PC-9 (cell line): ENCODE measurements at regions not wholly inside any gene's neighbourhood (a gene's known extent, or its start where the extent isn't known, plus 50 kb on each side); places are given as distances from the start of the nearest gene placed in this dataset.

ENCODE experiments used
- BruUV-seq: library from RNA; stranded (reverse); fragments of 400-500 nt; replicated peaks from 2 replicates; lab custom pipeline; 2021; lab: Mats Ljungman, UMichigan
- CTCF ChIA-PET: fragments of 300-600 bp; sonication (Branson Sonifier 250); formaldehyde crosslinking; loops from one replicate; lab custom pipeline; 2022; ENCODE audit warnings: antibody characterized with exemption; lab: Charles Lee
- POLR2A ChIA-PET: fragments of 300-600 bp; sonication (Branson Sonifier 250); formaldehyde crosslinking; loops from one replicate; lab custom pipeline; 2022; ENCODE audit warnings: antibody characterized with exemption; ENCODE audit not compliant: unreplicated experiment; lab: Charles Lee
- DNase-seq, 2 experiments: peaks; one replicate each; pipeline versions ENCODE4 v3.0.0 to v3.0.0-alpha.2; 2015 to 2022; ENCODE audit warnings: mixed read lengths in 1 of 2
- H2AFZ ChIP-seq: fragments of 200-600 bp; sonication (generic); 2 replicates; pipeline ENCODE4 v1.8.1; 2017; ENCODE audit warnings: antibody characterized with exemption
- H3F3A ChIP-seq: fragments of 200-600 bp; sonication (generic); 2 replicates; pipeline ENCODE4 v1.8.1; 2017; ENCODE audit warnings: antibody characterized with exemption, mild to moderate bottlenecking, low read depth; ENCODE audit not compliant: insufficient read depth
- H3K27ac ChIP-seq: fragments of 200-600 bp; sonication (generic); 2 replicates; pipeline ENCODE4 v1.6.1; 2016; ENCODE audit warnings: mixed run types
- H3K27me3 ChIP-seq: fragments of 200-600 bp; sonication (generic); 2 replicates; pipeline ENCODE4 v1.6.1; 2016; ENCODE audit warnings: low read depth, mixed run types; ENCODE audit not compliant: insufficient read depth
- H3K36me3 ChIP-seq: fragments of 200-600 bp; sonication (generic); 2 replicates; pipeline ENCODE4 v1.6.1; 2016; ENCODE audit warnings: low read depth, mixed run types
- H3K4me1 ChIP-seq: fragments of 200-600 bp; sonication (generic); replicated peaks from 2 replicates; pipeline ENCODE4 v1.6.1; 2016; ENCODE audit warnings: mixed run types; ENCODE audit not compliant: insufficient read depth
- H3K4me2 ChIP-seq: fragments of 200-600 bp; sonication (generic); 2 replicates; pipeline ENCODE4 v1.6.1; 2017; ENCODE audit warnings: mixed run types
- H3K4me3 ChIP-seq: fragments of 200-600 bp; sonication (generic); 2 replicates; pipeline ENCODE4 v1.6.1; 2016; ENCODE audit warnings: mixed run types
- H3K79me2 ChIP-seq: fragments of 200-600 bp; sonication (generic); 2 replicates; pipeline ENCODE4 v1.6.1; 2017; ENCODE audit warnings: low read depth, mixed run types
- H3K9me2 ChIP-seq: fragments of 200-600 bp; sonication (generic); 2 replicates; pipeline ENCODE4 v1.8.1; 2017; ENCODE audit warnings: mild to moderate bottlenecking; ENCODE audit not compliant: insufficient read depth
- H3K9me3 ChIP-seq: fragments of 200-600 bp; sonication (generic); 2 replicates; pipeline ENCODE4 v1.8.1; 2016; ENCODE audit warnings: low read depth; ENCODE audit not compliant: insufficient read depth
- H4K20me1 ChIP-seq: fragments of 200-600 bp; sonication (generic); 2 replicates; pipeline ENCODE4 v1.8.1; 2017; ENCODE audit not compliant: insufficient read depth
- EZH2 ChIP-seq: fragments of 200-600 bp; sonication (generic); IDR thresholded peaks from 2 replicates; pipeline ENCODE4 v1.8.0; 2017; ENCODE audit warnings: antibody characterized with exemption, low read depth
- intact Hi-C: fragments of 100-400 bp; cut with micrococcal nuclease; formaldehyde crosslinking; loops from one replicate; pipeline ENCODE4 v1.10.0; 2022; ENCODE audit not compliant: unreplicated experiment
- TF ChIP-seq, protein P1 (sequence below): fragments of 200-600 bp; sonication (generic); conservative IDR thresholded peaks from 2 replicates; pipeline ENCODE4 v1.6.1; 2017; ENCODE audit warnings: mixed run types, antibody characterized with exemption, mild to moderate bottlenecking, moderate library complexity

- no peak overlapping the region for H3K4me3 ChIP-seq
- no peaks in the 10 kb centered on the region for H3K36me3 ChIP-seq
- H2AFZ ChIP-seq: no peak overlapping the region
- H3K27me3 ChIP-seq: no peaks in the 10 kb centered on the region
- no peak for TF ChIP-seq EZH2
- TF ChIP-seq, protein P1, sequence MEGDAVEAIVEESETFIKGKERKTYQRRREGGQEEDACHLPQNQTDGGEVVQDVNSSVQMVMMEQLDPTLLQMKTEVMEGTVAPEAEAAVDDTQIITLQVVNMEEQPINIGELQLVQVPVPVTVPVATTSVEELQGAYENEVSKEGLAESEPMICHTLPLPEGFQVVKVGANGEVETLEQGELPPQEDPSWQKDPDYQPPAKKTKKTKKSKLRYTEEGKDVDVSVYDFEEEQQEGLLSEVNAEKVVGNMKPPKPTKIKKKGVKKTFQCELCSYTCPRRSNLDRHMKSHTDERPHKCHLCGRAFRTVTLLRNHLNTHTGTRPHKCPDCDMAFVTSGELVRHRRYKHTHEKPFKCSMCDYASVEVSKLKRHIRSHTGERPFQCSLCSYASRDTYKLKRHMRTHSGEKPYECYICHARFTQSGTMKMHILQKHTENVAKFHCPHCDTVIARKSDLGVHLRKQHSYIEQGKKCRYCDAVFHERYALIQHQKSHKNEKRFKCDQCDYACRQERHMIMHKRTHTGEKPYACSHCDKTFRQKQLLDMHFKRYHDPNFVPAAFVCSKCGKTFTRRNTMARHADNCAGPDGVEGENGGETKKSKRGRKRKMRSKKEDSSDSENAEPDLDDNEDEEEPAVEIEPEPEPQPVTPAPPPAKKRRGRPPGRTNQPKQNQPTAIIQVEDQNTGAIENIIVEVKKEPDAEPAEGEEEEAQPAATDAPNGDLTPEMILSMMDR: no peak
- CTCF ChIA-PET: no interaction called here
- no peak overlapping the region for H3K27ac ChIP-seq
- H3K4me2 ChIP-seq: no peak overlapping the region
- POLR2A ChIA-PET: no interaction called here
- no peaks in the 10 kb centered on the region for H3K79me2 ChIP-seq
- H3K9me2 ChIP-seq: peaks cover 3% of the 10 kb centered on the region; the same call in 1 of the 2 replicates
- no peaks in the 10 kb centered on the region for H3K4me1 ChIP-seq
- no TSS peak for BruUV-seq
- H4K20me1 ChIP-seq: no peaks in the 10 kb centered on the region
- no peak for DNase-seq
- intact Hi-C loops: no loop called here
- no peaks in the 10 kb centered on the region for H3F3A ChIP-seq
- H3K9me3 ChIP-seq: no peaks in the 10 kb centered on the region
These were observed 494.2 kb downstream of the SOX5 start for GRCh38 chr12:23455283-23455682.

DNA sequence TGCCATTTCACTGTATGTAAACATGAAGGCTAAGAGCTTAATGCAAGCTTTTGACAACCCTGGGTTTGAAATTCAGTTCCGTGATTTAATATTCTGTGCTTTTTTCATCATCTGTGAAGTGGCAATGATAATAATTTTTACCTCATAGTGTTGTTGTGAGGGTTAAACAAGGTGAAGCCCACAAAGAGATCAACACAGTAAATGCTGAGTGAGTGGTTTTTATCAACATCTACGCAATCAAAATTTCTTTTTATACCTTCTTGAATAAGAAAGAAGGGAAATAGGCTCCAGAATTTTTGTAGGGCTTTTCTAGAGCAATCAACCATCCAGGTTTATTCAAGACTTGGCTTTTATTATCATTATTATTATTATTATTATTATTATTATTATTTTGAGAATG, 490.8 kb downstream of the SOX5 start:
- intact Hi-C loops: no loop called here

DNA sequence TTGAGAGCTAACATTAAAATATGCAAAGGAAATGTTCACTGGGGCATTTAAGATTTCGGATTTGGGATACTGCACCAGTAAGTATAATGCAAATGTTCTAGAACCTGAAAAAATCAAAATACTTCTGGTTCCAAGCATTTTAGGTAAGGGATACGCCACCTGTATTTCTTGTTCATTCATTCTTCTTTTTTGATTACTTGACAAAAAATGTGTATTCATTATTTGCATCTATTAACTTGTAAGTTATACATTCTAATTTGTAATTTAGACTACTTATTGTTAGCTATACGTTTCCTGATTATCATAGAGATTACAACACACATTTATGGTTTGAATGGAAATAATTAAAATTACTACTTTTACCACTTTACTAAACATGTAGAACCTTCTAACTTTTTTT, 486.9 kb downstream of the SOX5 start:
- H3K4me1 ChIP-seq: no peaks in the 10 kb centered on the region
- no peaks in the 10 kb centered on the region for H3K27me3 ChIP-seq
- TF ChIP-seq, protein P1: no peak
- TF ChIP-seq EZH2: no peak
- H3K9me2 ChIP-seq: no peaks in the 10 kb centered on the region
- H3F3A ChIP-seq: no peaks in the 10 kb centered on the region
- POLR2A ChIA-PET: no interaction called here
- CTCF ChIA-PET: no interaction called here
- BruUV-seq: no TSS peak
- intact Hi-C loops: no loop called here
- no peak overlapping the region for H3K4me3 ChIP-seq
- H3K27ac ChIP-seq: no peak overlapping the region
- H2AFZ ChIP-seq: no peak overlapping the region
- no peaks in the 10 kb centered on the region for H3K36me3 ChIP-seq
- H3K79me2 ChIP-seq: no peaks in the 10 kb centered on the region
- H3K4me2 ChIP-seq: no peak overlapping the region
- H3K9me3 ChIP-seq: no peaks in the 10 kb centered on the region; the same call in 1 of the 2 replicates
- H4K20me1 ChIP-seq: no peaks in the 10 kb centered on the region
- DNase-seq: no peak

More for the DNA sequence above, 490.8 kb downstream of the SOX5 start:
- no peak for DNase-seq
- no TSS peak for BruUV-seq
- Histone ChIP-seq H3K9me3 (no peaks in the 10 kb centered on the region; the same call in 1 of the 2 replicates), H3K9me2 (no peaks in the 10 kb centered on the region), H3K36me3 (no peaks in the 10 kb centered on the region), H3K4me1 (no peaks in the 10 kb centered on the region), H3F3A (no peaks in the 10 kb centered on the region), H3K27ac (no peak overlapping the region), H3K4me2 (no peak overlapping the region), H2AFZ (no peak overlapping the region), H3K4me3 (no peak overlapping the region), H3K27me3 (no peaks in the 10 kb centered on the region), H4K20me1 (no peaks in the 10 kb centered on the region), H3K79me2 (no peaks in the 10 kb centered on the region)
- TF ChIP-seq EZH2: no peak
- TF ChIP-seq, protein P1: no peak
- CTCF ChIA-PET: no interaction called here
- POLR2A ChIA-PET: no interaction called here
